Skeletal muscle tissue (tissue), 3 donors: ENCODE measurements at regions not wholly inside any gene's neighbourhood (a gene's known extent, or its start where the extent isn't known, plus 50 kb on each side); places are given as distances from the start of the nearest gene placed in this dataset.

Experiments used
- H3K27ac ChIP-seq: one replicate; pipeline ENCODE4 v1.7.0; 2013; ENCODE audit warnings: mild to moderate bottlenecking, low read depth, low read length, inconsistent platforms
- H3K27me3 ChIP-seq, 3 donors: one replicate each; pipeline ENCODE4 v1.7.0; 2013; ENCODE audit warnings: low read length in 3 of 3; ENCODE audit not compliant: control insufficient read depth in 3 of 3, insufficient read depth in 3 of 3
- H3K36me3 ChIP-seq, 3 donors: one replicate each; pipeline ENCODE4 v1.7.0; 2013; ENCODE audit warnings: low read length in 3 of 3; ENCODE audit not compliant: control insufficient read depth in 3 of 3, insufficient read depth in 3 of 3
- H3K4me1 ChIP-seq, 3 donors: one replicate each; pipeline ENCODE4 v1.7.0; 2013; ENCODE audit warnings: low read length in 3 of 3, mild to moderate bottlenecking in 3 of 3; ENCODE audit not compliant: control insufficient read depth in 3 of 3, insufficient read depth in 3 of 3
- H3K4me3 ChIP-seq, 3 donors: one replicate each; pipeline ENCODE4 v1.7.0; 2013; ENCODE audit warnings: low read length in 3 of 3
- H3K9ac ChIP-seq, 3 donors: one replicate each; pipeline ENCODE4 v1.7.0; 2013; ENCODE audit warnings: low read length in 3 of 3, mild to moderate bottlenecking in 3 of 3, moderate library complexity in 2 of 3, low read depth in 1 of 3
- H3K9me3 ChIP-seq, 3 donors: one replicate each; pipeline ENCODE4 v1.7.0; 2013; ENCODE audit warnings: low read length in 3 of 3; ENCODE audit not compliant: control insufficient read depth in 3 of 3
- donor health status: Osteomylitis.

DNA sequence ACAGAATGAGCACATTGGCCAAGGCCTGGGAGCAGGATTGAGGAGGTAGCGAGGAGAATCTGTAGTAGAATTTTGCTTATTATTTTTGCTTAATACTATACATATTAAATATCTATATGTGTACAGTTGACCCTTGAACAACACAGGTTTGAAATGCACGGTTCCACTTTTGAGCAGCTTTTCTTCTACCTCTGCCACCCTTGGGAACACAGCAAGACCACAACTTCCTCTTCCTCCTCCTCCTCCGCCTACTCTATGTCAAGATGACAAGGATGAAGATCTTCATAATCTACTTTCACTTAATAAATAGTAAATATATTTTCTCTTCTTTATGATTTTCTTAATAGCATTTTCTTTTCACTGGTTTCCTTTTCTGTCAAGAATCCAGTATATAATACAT lies 541.4 kb downstream of the KCTD16 start:
- no peaks in the 10 kb centered on the region for H3K4me1 ChIP-seq

GRCh38 chr5:144711172-144711571 lies 540.5 kb downstream of the KCTD16 start:
- H3K9ac ChIP-seq = no peak overlapping the region
- H3K9me3 ChIP-seq = no peaks in the 10 kb centered on the region
- H3K27ac ChIP-seq = no peak overlapping the region
- no peak overlapping the region for H3K4me3 ChIP-seq
- no peaks in the 10 kb centered on the region for H3K36me3 ChIP-seq
- no peaks in the 10 kb centered on the region for H3K4me1 ChIP-seq
- no peaks in the 10 kb centered on the region for H3K27me3 ChIP-seq

More for the DNA sequence above, 541.4 kb downstream of the KCTD16 start:
- Histone ChIP-seq H3K36me3 (no peaks in the 10 kb centered on the region), H3K27me3 (no peaks in the 10 kb centered on the region), H3K9me3 (no peaks in the 10 kb centered on the region), H3K27ac (no peak overlapping the region), H3K4me3 (no peak overlapping the region), H3K9ac (no peak overlapping the region)

DNA sequence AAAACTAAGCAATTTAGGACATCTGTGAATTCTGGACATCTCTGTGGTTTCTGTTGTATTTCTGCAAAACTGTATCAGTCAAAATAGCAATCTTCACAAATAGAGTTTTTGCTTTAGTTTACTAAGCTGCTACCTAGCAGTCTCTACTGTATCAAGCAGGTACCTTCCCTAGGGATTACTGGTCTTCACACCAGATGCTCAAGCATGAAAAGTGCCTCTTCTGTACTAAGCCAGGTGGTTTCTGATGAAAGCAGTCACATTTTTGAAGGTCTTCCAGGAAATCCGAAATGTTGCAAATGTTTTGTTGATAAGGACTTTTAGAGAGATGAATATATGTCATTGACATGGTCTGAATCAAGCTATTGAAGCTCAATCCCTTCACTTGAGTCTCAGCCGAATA lies 540.0 kb downstream of the KCTD16 start:
- Histone ChIP-seq H3K4me1 (no peaks in the 10 kb centered on the region), H3K27ac (no peak overlapping the region), H3K4me3 (no peak overlapping the region), H3K9ac (no peak overlapping the region), H3K27me3 (no peaks in the 10 kb centered on the region), H3K36me3 (no peaks in the 10 kb centered on the region), H3K9me3 (no peaks in the 10 kb centered on the region)

GRCh38 chr5:144703776-144704175 lies 533.1 kb downstream of the KCTD16 start:
- Histone ChIP-seq H3K9ac (no peak overlapping the region), H3K27me3 (no peaks in the 10 kb centered on the region), H3K4me1 (no peaks in the 10 kb centered on the region), H3K36me3 (no peaks in the 10 kb centered on the region), H3K4me3 (no peak overlapping the region), H3K9me3 (no peaks in the 10 kb centered on the region), H3K27ac (no peak overlapping the region)

DNA sequence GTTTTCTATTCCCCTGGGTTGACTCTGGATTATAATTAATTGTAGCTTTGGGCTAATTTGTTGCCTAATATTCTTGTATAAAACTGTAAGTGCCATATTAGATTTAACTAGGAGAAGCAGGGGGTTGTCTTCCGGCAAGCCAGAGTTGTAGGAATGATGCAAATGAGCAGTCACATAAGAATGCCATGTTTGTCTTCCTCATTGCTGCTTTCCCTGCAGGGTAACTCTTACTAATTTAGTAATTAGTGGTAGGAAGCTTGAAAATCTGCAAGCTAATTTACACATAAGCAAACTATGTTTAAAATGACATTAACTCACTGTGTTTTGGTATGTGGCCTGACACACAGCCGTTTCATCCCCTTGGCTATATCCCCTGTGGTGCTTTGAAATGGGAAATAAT lies 527.8 kb downstream of the KCTD16 start:
- Histone ChIP-seq H3K9ac (no peak overlapping the region), H3K27me3 (no peaks in the 10 kb centered on the region), H3K4me3 (no peak overlapping the region), H3K4me1 (no peaks in the 10 kb centered on the region), H3K9me3 (peaks cover 0 to 2% (median 0%) of the 10 kb centered on the region in 3 donors), H3K36me3 (no peaks in the 10 kb centered on the region), H3K27ac (no peak overlapping the region)

- peaks cover 0 to 2% (median 0%) of the 10 kb centered on the region in 3 donors for H3K9me3 ChIP-seq
- no peak overlapping the region for H3K27ac ChIP-seq
- no peak overlapping the region for H3K4me3 ChIP-seq
- H3K4me1 ChIP-seq = no peaks in the 10 kb centered on the region
- no peak overlapping the region for H3K9ac ChIP-seq
- H3K27me3 ChIP-seq = no peaks in the 10 kb centered on the region
- no peaks in the 10 kb centered on the region for H3K36me3 ChIP-seq
These were observed 527.2 kb downstream of the KCTD16 start for GRCh38 chr5:144697847-144698262.

GRCh38 chr5:144691936-144692335 lies 521.3 kb downstream of the KCTD16 start:
- Histone ChIP-seq H3K27me3 (no peaks in the 10 kb centered on the region), H3K9ac (no peak overlapping the region), H3K4me1 (no peaks in the 10 kb centered on the region), H3K4me3 (no peak overlapping the region), H3K36me3 (no peaks in the 10 kb centered on the region), H3K9me3 (peaks cover 0 to 2% (median 0%) of the 10 kb centered on the region in 3 donors), H3K27ac (no peak overlapping the region)

- Histone ChIP-seq H3K4me1 (no peaks in the 10 kb centered on the region), H3K9me3 (no peaks in the 10 kb centered on the region), H3K27ac (no peak overlapping the region), H3K9ac (no peak overlapping the region), H3K27me3 (no peaks in the 10 kb centered on the region), H3K4me3 (no peak overlapping the region), H3K36me3 (no peaks in the 10 kb centered on the region)
These were observed 514.2 kb downstream of the KCTD16 start for GRCh38 chr5:144684899-144685298.

DNA sequence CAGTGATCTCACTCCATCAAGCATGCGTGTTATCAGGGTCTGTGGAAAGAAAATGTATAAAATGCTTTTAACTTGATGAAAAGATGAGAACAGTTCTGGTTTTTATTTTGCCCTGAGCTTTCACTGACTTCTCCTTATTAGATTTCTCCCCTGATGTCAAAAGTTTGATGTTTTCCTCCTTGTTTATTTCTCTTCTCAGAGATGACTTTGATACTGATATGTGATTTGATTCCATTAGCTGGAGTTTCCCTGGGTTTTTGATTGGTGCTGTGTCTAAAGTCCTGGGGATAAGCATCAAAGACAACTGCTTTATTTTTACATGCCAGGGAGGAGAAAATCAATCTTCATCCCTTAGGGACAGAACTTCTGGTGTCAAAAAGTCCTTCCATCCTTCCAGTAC lies 510.0 kb downstream of the KCTD16 start:
- H3K9ac ChIP-seq = no peak overlapping the region

GRCh38 chr5:144671066-144671465 lies 500.4 kb downstream of the KCTD16 start:
- Histone ChIP-seq H3K4me1 (no peaks in the 10 kb centered on the region), H3K9ac (no peak overlapping the region), H3K4me3 (no peak overlapping the region), H3K9me3 (no peaks in the 10 kb centered on the region), H3K27me3 (no peaks in the 10 kb centered on the region), H3K36me3 (no peaks in the 10 kb centered on the region), H3K27ac (no peak overlapping the region)

More for the DNA sequence above, 510.0 kb downstream of the KCTD16 start:
- H3K27ac ChIP-seq = no peak overlapping the region
- H3K36me3 ChIP-seq = no peaks in the 10 kb centered on the region
- H3K4me1 ChIP-seq = no peaks in the 10 kb centered on the region
- H3K4me3 ChIP-seq = no peak overlapping the region
- H3K27me3 ChIP-seq = no peaks in the 10 kb centered on the region
- no peaks in the 10 kb centered on the region for H3K9me3 ChIP-seq
